H1 (cell line): ENCODE measurements at regions not wholly inside any gene's neighbourhood (a gene's known extent, or its start where the extent isn't known, plus 50 kb on each side); places are given as distances from the start of the nearest gene placed in this dataset.

Experiments used
- CTCF ChIA-PET: fragments of 300-600 bp; sonication (Branson Sonifier 250); formaldehyde crosslinking; loops from one replicate; lab custom pipeline; 2021; ENCODE audit not compliant: partially characterized antibody; lab: Charles Lee
- POLR2A ChIA-PET: fragments of 300-600 bp; sonication (Branson Sonifier 250); formaldehyde crosslinking; loops from one replicate; lab custom pipeline; 2021; ENCODE audit warnings: inconsistent platforms; ENCODE audit not compliant: partially characterized antibody; lab: Charles Lee
- DNase-seq, 2 experiments: peaks; one replicate each; pipeline versions ENCODE4 v3.0.0 to v3.0.0-alpha.2; 2010 to 2022; ENCODE audit warnings: low spot score in 2 of 2, low read depth in 1 of 2, mixed read lengths in 1 of 2
- FAIRE-seq: peaks from 2 replicates; lab custom pipeline; 2011; peaks lifted over from hg19 to GRCh38; lab: Jason Lieb, UNC
- H2AFZ ChIP-seq: 2 replicates; pipeline ENCODE4 v1.8.1; 2012; ENCODE audit warnings: low read length, inconsistent platforms
- H2AK5ac ChIP-seq: 2 replicates; pipeline ENCODE4 v1.6.1; 2013; ENCODE audit warnings: low read depth, low read length
- H2BK120ac ChIP-seq: replicated peaks from 2 replicates; pipeline ENCODE3; 2013; ENCODE audit warnings: low read depth, low read length, inconsistent platforms
- H2BK12ac ChIP-seq: 2 replicates; pipeline ENCODE4 v1.6.1; 2013; ENCODE audit warnings: low read depth, low read length
- H2BK15ac ChIP-seq: 2 replicates; pipeline ENCODE4 v1.6.1; 2013; ENCODE audit warnings: low read length
- H2BK20ac ChIP-seq: 2 replicates; pipeline ENCODE4 v1.6.1; 2013; ENCODE audit warnings: low read length
- H2BK5ac ChIP-seq: 2 replicates; pipeline ENCODE4 v1.6.1; 2013; ENCODE audit warnings: low read depth, low read length
- H3K14ac ChIP-seq: 2 replicates; pipeline ENCODE4 v1.6.1; 2013; ENCODE audit warnings: inconsistent platforms; ENCODE audit not compliant: insufficient read length
- H3K18ac ChIP-seq: 2 replicates; pipeline ENCODE4 v1.6.1; 2013; ENCODE audit warnings: low read length; ENCODE audit errors: extremely low read depth
- H3K23ac ChIP-seq: 2 replicates; pipeline ENCODE4 v1.6.1; 2013; ENCODE audit warnings: inconsistent platforms; ENCODE audit not compliant: insufficient read length
- H3K23me2 ChIP-seq: 2 replicates; pipeline ENCODE4 v1.6.1; 2013; ENCODE audit warnings: low read depth, low read length
- H3K27ac ChIP-seq: 2 replicates; pipeline ENCODE4 v1.6.1; 2011; ENCODE audit warnings: low read depth, low read length, inconsistent platforms
- H3K27me3 ChIP-seq, 4 experiments: replicated peaks in 1 of 4; 1 replicate in 1 of 4; 2 replicates in 3 of 4; pipeline versions ENCODE4 v1.6.1 to v1.8.1; 2011 to 2013; ENCODE audit warnings: low read length in 3 of 4, mild to moderate bottlenecking in 3 of 4, inconsistent platforms in 2 of 4, mixed read lengths in 2 of 4, moderate library complexity in 1 of 4; ENCODE audit not compliant: control insufficient read depth in 3 of 4, insufficient read depth in 3 of 4; ENCODE audit errors: extremely low read depth in 1 of 4
- H3K36me3 ChIP-seq, 4 experiments: 2 replicates each; pipeline versions ENCODE4 v1.6.1 to v1.8.1; 2011 to 2013; ENCODE audit warnings: mild to moderate bottlenecking in 4 of 4, low read length in 3 of 4, moderate library complexity in 2 of 4, control low read depth in 1 of 4, inconsistent platforms in 1 of 4; ENCODE audit not compliant: insufficient read depth in 4 of 4, control insufficient read depth in 2 of 4
- H3K4ac ChIP-seq: replicated peaks from 2 replicates; pipeline ENCODE3; 2013; ENCODE audit warnings: low read length, low read depth, mixed read lengths, inconsistent platforms; ENCODE audit not compliant: insufficient read length
- H3K4me1 ChIP-seq, 4 experiments: replicated peaks in 1 of 4; 1 replicate in 1 of 4; 2 replicates in 3 of 4; pipeline versions ENCODE4 v1.6.1 to v1.8.1; 2011 to 2013; ENCODE audit warnings: low read length in 3 of 4, inconsistent platforms in 2 of 4, mixed read lengths in 1 of 4; ENCODE audit not compliant: insufficient read depth in 4 of 4, control insufficient read depth in 3 of 4
- H3K4me2 ChIP-seq, 2 experiments: 2 replicates each; pipeline versions ENCODE4 v1.6.1 to v1.8.1; 2011 to 2013; ENCODE audit warnings: low read depth in 2 of 2, low read length in 2 of 2, control low read depth in 1 of 2, inconsistent platforms in 1 of 2, mild to moderate bottlenecking in 1 of 2; ENCODE audit not compliant: insufficient read depth in 1 of 2
- H3K4me3 ChIP-seq, 4 experiments: fragments of 200-600, 300-600 bp in 1 of 4; sonication (generic), shearing (Covaris generic), sonication (Bioruptor Twin) in 1 of 4; 2 replicates each; pipeline versions ENCODE4 v1.5.1 to v1.8.1; 2011 to 2016; ENCODE audit warnings: low read length in 4 of 4, low read depth in 3 of 4, control low read depth in 2 of 4, inconsistent platforms in 2 of 4, mild to moderate bottlenecking in 2 of 4, mixed read lengths in 1 of 4, moderate library complexity in 1 of 4; ENCODE audit not compliant: insufficient read depth in 2 of 4; ENCODE audit errors: extremely low read depth in 1 of 4
- H3K56ac ChIP-seq: replicated peaks from 2 replicates; pipeline ENCODE3; 2013; ENCODE audit warnings: low read depth, mild to moderate bottlenecking, mixed read lengths, low read length, inconsistent platforms; ENCODE audit not compliant: insufficient read length
- H3K79me1 ChIP-seq: 2 replicates; pipeline ENCODE4 v1.6.1; 2013; ENCODE audit warnings: low read depth, low read length, control low read depth
- H3K79me2 ChIP-seq, 2 experiments: 2 replicates each; pipeline versions ENCODE4 v1.6.1 to v1.8.1; 2012 to 2013; ENCODE audit warnings: low read length in 2 of 2, mild to moderate bottlenecking in 2 of 2, inconsistent platforms in 1 of 2; ENCODE audit not compliant: insufficient read depth in 2 of 2, control insufficient read depth in 1 of 2
- H3K9ac ChIP-seq, 4 experiments: replicated peaks in 1 of 4; 1 replicate in 1 of 4; 2 replicates in 3 of 4; pipeline versions ENCODE4 v1.6.1 to v1.8.1; 2011 to 2013; ENCODE audit warnings: low read depth in 3 of 4, low read length in 3 of 4, control low read depth in 2 of 4, mild to moderate bottlenecking in 2 of 4, moderate library complexity in 2 of 4, inconsistent platforms in 1 of 4; ENCODE audit errors: extremely low read depth in 1 of 4
- H3K9me3 ChIP-seq, 2 experiments: 2 replicates each; pipeline versions ENCODE4 v1.6.1 to v1.8.1; 2012 to 2013; ENCODE audit warnings: mild to moderate bottlenecking in 2 of 2, moderate library complexity in 2 of 2, control low read depth in 1 of 2, inconsistent platforms in 1 of 2, low read depth in 1 of 2, low read length in 1 of 2, mixed read lengths in 1 of 2; ENCODE audit not compliant: insufficient read depth in 2 of 2
- H4K20me1 ChIP-seq, 2 experiments: replicated peaks in 1 of 2; 2 replicates each; pipeline versions ENCODE3 to v1.8.1; 2011 to 2013; ENCODE audit warnings: inconsistent platforms in 2 of 2, low read length in 2 of 2, mild to moderate bottlenecking in 1 of 2; ENCODE audit not compliant: insufficient read depth in 2 of 2, control insufficient read depth in 1 of 2
- H4K5ac ChIP-seq: 2 replicates; pipeline ENCODE4 v1.6.1; 2013; ENCODE audit warnings: low read length, low read depth, mixed read lengths, inconsistent platforms; ENCODE audit not compliant: insufficient read length
- H4K8ac ChIP-seq: 2 replicates; pipeline ENCODE4 v1.8.0; 2013; ENCODE audit warnings: mild to moderate bottlenecking, moderate library complexity, low read length, inconsistent platforms; ENCODE audit not compliant: insufficient read depth; ENCODE audit errors: extremely low read depth
- H4K91ac ChIP-seq: replicated peaks from 2 replicates; pipeline ENCODE3; 2013; ENCODE audit warnings: low read length, mixed read lengths, inconsistent platforms; ENCODE audit not compliant: insufficient read length
- ATF3 ChIP-seq: IDR thresholded peaks from 2 replicates; pipeline ENCODE4 v1.6.1; 2011; ENCODE audit warnings: low read depth, mild to moderate bottlenecking, low read length; ENCODE audit not compliant: insufficient read depth
- FOSL1 ChIP-seq: IDR thresholded peaks from 2 replicates; pipeline ENCODE4 v1.6.1; 2011; ENCODE audit warnings: mild to moderate bottlenecking, low read depth, low read length, moderate library complexity; ENCODE audit not compliant: insufficient read depth
- GTF2F1 ChIP-seq: IDR thresholded peaks from 2 replicates; pipeline ENCODE4 v1.6.1; 2012; ENCODE audit warnings: low read depth, low read length, improper control_type of control experiment, borderline replicate concordance
- JUND ChIP-seq: IDR thresholded peaks from 2 replicates; pipeline ENCODE4 v1.6.1; 2011; ENCODE audit warnings: mild to moderate bottlenecking, improper control_type of control experiment, low read length
- KDM5A ChIP-seq: fragments of 200-600 bp; IDR thresholded peaks from 2 replicates; pipeline ENCODE4 v1.7.1; 2012; ENCODE audit warnings: mild to moderate bottlenecking, low read length, inconsistent platforms, mixed read lengths
- MAFK ChIP-seq: IDR thresholded peaks from 2 replicates; pipeline ENCODE4 v1.6.1; 2012; ENCODE audit warnings: low read depth, mild to moderate bottlenecking, improper control_type of control experiment, low read length
- POLR2AphosphoS5 ChIP-seq: IDR thresholded peaks from 2 replicates; pipeline ENCODE4 v1.6.1; 2011; ENCODE audit warnings: low read depth, low read length
- TBP ChIP-seq: IDR thresholded peaks from 2 replicates; pipeline ENCODE4 v1.6.1; 2011; ENCODE audit warnings: low read depth, low read length, improper control_type of control experiment
- TEAD4 ChIP-seq: IDR thresholded peaks from 2 replicates; pipeline ENCODE4 v1.6.1; 2012; ENCODE audit warnings: low read depth, low read length, inconsistent platforms, mixed read lengths
- WGBS, 2 experiments: shearing (Covaris generic) in 1 of 2; methylation state at CpG; one replicate each; pipeline versions ENCODE4 v1.1.6 to v1.1.7; 2013 to 2015; ENCODE audit warnings: low lambda C conversion rate in 2 of 2, mixed read lengths in 2 of 2, inconsistent platforms in 1 of 2, low coverage in 1 of 2, missing lambda C conversion rate in 1 of 2; ENCODE audit not compliant: insufficient replicate concordance in 2 of 2, insufficient coverage in 1 of 2, insufficient read length in 1 of 2; ENCODE audit errors: extremely low coverage in 1 of 2, missing lambda C conversion rate in 1 of 2; 5-methylcytosine and 5-hydroxymethylcytosine counted together

DNA sequence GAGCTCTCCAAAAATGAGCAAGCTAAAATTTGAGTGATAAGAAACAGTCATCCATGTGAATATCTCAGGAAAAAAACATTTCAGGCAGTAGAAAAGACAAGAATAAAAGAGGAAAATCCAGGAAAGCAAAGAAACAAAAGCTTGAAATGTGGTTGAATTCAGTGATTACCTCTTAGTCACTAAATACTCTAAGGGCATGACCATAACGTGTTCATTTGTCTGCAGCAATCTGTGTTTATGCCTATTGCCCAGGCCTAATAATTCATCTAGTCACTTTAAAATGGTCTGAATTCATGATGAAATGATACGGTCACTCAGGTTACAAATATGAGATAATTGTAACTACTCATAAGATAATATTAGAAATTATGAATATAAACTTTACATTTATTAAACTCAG is 837.9 kb downstream of the STPG2 start:
- Histone ChIP-seq H2BK20ac (no peak overlapping the region), H2AFZ (no peak overlapping the region), H3K56ac (no peak overlapping the region), H3K9me3 (no peaks in the 10 kb centered on the region), H3K79me1 (no peaks in the 10 kb centered on the region), H2BK15ac (no peak overlapping the region), H4K5ac (no peak overlapping the region), H3K14ac (no peak overlapping the region), H3K18ac (no peak overlapping the region), H3K79me2 (no peaks in the 10 kb centered on the region), H4K20me1 (no peaks in the 10 kb centered on the region), H4K91ac (no peak overlapping the region), H3K27me3 (no peaks in the 10 kb centered on the region), H2BK120ac (no peak overlapping the region), H3K27ac (no peak overlapping the region), H3K4me1 (no peaks in the 10 kb centered on the region), H3K4ac (no peak overlapping the region), H3K4me2 (no peak overlapping the region), H4K8ac (no peak overlapping the region), H3K23ac (no peak overlapping the region), H2BK5ac (no peak overlapping the region), H3K4me3 (no peak overlapping the region), H3K36me3 (no peaks in the 10 kb centered on the region), H2AK5ac (no peak overlapping the region), H2BK12ac (no peak overlapping the region), H3K23me2 (no peaks in the 10 kb centered on the region), H3K9ac (no peak overlapping the region)
- ChIA-PET POLR2A (no interaction called here), CTCF (interaction anchor here (1.4 kb wide), 1 partner anchor 682 kb away, joined by 3 read pairs; no protein-coding TSS in a partner anchor)
- DNase-seq (no peak), FAIRE-seq (no peak)
- WGBS, 2 experiments = 85% methylated on average over 2 of the region's 2 CpGs; no CpG with 5 or more reads in 1 of the 2 experiments
- TF ChIP-seq JUND (no peak), POLR2AphosphoS5 (no peak), FOSL1 (no peak), TBP (no peak), GTF2F1 (no peak), MAFK (no peak), KDM5A (no peak), TEAD4 (no peak), ATF3 (no peak)
